ENCODE measurements at regions not wholly inside any gene's neighbourhood (a gene's known extent, or its start where the extent isn't known, plus 50 kb on each side); places are given as distances from the start of the nearest gene placed in this dataset.

DNA sequence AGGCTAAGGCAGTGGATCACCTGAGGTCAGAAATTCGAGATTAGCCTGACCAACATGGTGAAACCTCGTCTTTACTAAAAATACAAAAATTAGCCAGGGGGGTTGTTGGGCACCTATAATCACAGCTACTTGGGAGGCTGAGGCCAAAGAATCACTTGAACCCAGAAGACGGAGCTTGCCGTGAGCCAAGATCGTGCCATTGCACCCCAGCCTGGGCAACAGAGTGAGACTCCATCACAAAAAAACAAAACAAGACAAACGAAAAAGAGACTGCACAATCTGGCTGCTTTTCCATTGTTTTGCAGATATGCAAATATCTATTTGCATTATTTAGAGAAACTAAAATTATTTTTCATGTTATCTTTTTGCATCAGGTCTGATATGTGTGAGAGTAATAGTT lies 83.6 kb downstream of the ZNF486 start:
- no peaks in the 10 kb centered on the region for H3K27me3 ChIP-seq (ENCODE audit: control insufficient read depth, extremely low read depth, insufficient read depth, low read length)
- H3K36me3 ChIP-seq (ENCODE audit: control insufficient read depth in 2 of 2, extremely low read depth in 1 of 2, insufficient read depth in 2 of 2, low read length in 2 of 2): no peaks in the 10 kb centered on the region
- no peak overlapping the region for H3K27ac ChIP-seq (ENCODE audit: control insufficient read depth, insufficient read depth, low read length)
- no peaks in the 10 kb centered on the region for H3K79me2 ChIP-seq (ENCODE audit: control insufficient read depth, insufficient read depth, low read length)
- no peak overlapping the region for H3K9ac ChIP-seq (ENCODE audit: control insufficient read depth, extremely low read depth, insufficient read depth, low read length)
- no peak for TF ChIP-seq EZH2 (IDR thresholded peaks at IDR 0.05; ENCODE audit: low read length)
- TF ChIP-seq, protein P1, sequence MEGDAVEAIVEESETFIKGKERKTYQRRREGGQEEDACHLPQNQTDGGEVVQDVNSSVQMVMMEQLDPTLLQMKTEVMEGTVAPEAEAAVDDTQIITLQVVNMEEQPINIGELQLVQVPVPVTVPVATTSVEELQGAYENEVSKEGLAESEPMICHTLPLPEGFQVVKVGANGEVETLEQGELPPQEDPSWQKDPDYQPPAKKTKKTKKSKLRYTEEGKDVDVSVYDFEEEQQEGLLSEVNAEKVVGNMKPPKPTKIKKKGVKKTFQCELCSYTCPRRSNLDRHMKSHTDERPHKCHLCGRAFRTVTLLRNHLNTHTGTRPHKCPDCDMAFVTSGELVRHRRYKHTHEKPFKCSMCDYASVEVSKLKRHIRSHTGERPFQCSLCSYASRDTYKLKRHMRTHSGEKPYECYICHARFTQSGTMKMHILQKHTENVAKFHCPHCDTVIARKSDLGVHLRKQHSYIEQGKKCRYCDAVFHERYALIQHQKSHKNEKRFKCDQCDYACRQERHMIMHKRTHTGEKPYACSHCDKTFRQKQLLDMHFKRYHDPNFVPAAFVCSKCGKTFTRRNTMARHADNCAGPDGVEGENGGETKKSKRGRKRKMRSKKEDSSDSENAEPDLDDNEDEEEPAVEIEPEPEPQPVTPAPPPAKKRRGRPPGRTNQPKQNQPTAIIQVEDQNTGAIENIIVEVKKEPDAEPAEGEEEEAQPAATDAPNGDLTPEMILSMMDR (optimal IDR thresholded peaks at IDR 0.05 in 1 of 3, IDR thresholded peaks at IDR 0.05 in 1 of 3, conservative IDR thresholded peaks at IDR 0.05 in 1 of 3; ENCODE audit: extremely low read depth in 1 of 3, insufficient read depth in 2 of 3, low read length in 3 of 3): no peak
- FAIRE-seq: no peak
- H3K4me3 ChIP-seq (ENCODE audit: control insufficient read depth in 2 of 3, extremely low read depth in 1 of 3, insufficient read depth in 2 of 3, low read depth in 1 of 3, low read length in 3 of 3): no peak overlapping the region
- no peaks in the 10 kb centered on the region for H3K9me1 ChIP-seq (ENCODE audit: control insufficient read depth, extremely low read depth, insufficient read depth, low read length)
- dilution Hi-C loops (cut with MboI; ENCODE audit: extremely low pct_ligation_motif_present, low sequenced_read_pairs): no loop called here
- DNase-seq (ENCODE audit: low read depth, low spot score): no peak
- no peak overlapping the region for H2AFZ ChIP-seq (ENCODE audit: control insufficient read depth, low read length)
- no peaks in the 10 kb centered on the region for H3K4me1 ChIP-seq (ENCODE audit: control insufficient read depth, extremely low read depth, insufficient read depth, low read length)
- no peaks in the 10 kb centered on the region for H3K9me3 ChIP-seq (ENCODE audit: control insufficient read depth, low read depth, low read length)
- no peaks in the 10 kb centered on the region for H4K20me1 ChIP-seq (ENCODE audit: control insufficient read depth, extremely low read depth, insufficient read depth, low read length)
- no peak overlapping the region for H3K4me2 ChIP-seq (ENCODE audit: control insufficient read depth, extremely low read depth, insufficient read depth, low read depth, low read length)

GRCh38 chr19:20250121-20250520 lies 83.1 kb downstream of the ZNF486 start:
- Histone ChIP-seq H3K79me2 (ENCODE audit: control insufficient read depth, insufficient read depth, low read length) (no peaks in the 10 kb centered on the region), H2AFZ (ENCODE audit: control insufficient read depth, low read length) (no peak overlapping the region), H3K4me3 (ENCODE audit: control insufficient read depth in 2 of 3, extremely low read depth in 1 of 3, insufficient read depth in 2 of 3, low read depth in 1 of 3, low read length in 3 of 3) (no peak overlapping the region), H3K27ac (ENCODE audit: control insufficient read depth, insufficient read depth, low read length) (no peak overlapping the region), H3K9ac (ENCODE audit: control insufficient read depth, extremely low read depth, insufficient read depth, low read length) (no peak overlapping the region), H3K9me3 (ENCODE audit: control insufficient read depth, low read depth, low read length) (no peaks in the 10 kb centered on the region), H3K4me1 (ENCODE audit: control insufficient read depth, extremely low read depth, insufficient read depth, low read length) (no peaks in the 10 kb centered on the region), H3K27me3 (ENCODE audit: control insufficient read depth, extremely low read depth, insufficient read depth, low read length) (no peaks in the 10 kb centered on the region), H3K36me3 (ENCODE audit: control insufficient read depth in 2 of 2, extremely low read depth in 1 of 2, insufficient read depth in 2 of 2, low read length in 2 of 2) (no peaks in the 10 kb centered on the region), H4K20me1 (ENCODE audit: control insufficient read depth, extremely low read depth, insufficient read depth, low read length) (no peaks in the 10 kb centered on the region), H3K9me1 (ENCODE audit: control insufficient read depth, extremely low read depth, insufficient read depth, low read length) (no peaks in the 10 kb centered on the region), H3K4me2 (ENCODE audit: control insufficient read depth, extremely low read depth, insufficient read depth, low read depth, low read length) (no peak overlapping the region)
- no peak for TF ChIP-seq EZH2 (IDR thresholded peaks at IDR 0.05; ENCODE audit: low read length)
- TF ChIP-seq, protein P1 (optimal IDR thresholded peaks at IDR 0.05 in 1 of 3, IDR thresholded peaks at IDR 0.05 in 1 of 3, conservative IDR thresholded peaks at IDR 0.05 in 1 of 3; ENCODE audit: extremely low read depth in 1 of 3, insufficient read depth in 2 of 3, low read length in 3 of 3): no peak
- FAIRE-seq: no peak
- no peak for DNase-seq (ENCODE audit: low read depth, low spot score)
- dilution Hi-C loops (cut with MboI; ENCODE audit: extremely low pct_ligation_motif_present, low sequenced_read_pairs): no loop called here

Small RNAs in the stretch of these regions (small RNA-seq; reads per million reads assigned to genes)
- 0 reads per million in 3 experiments for gene MIR1270 (ENCODE audit: insufficient read length in 3 of 3, low read depth in 3 of 3, low replicate concordance in 1 of 3)

Measured in keratinocyte (primary cell).